Astrocyte of the cerebellum (primary cell): ENCODE measurements at regions not wholly inside any gene's neighbourhood (a gene's known extent, or its start where the extent isn't known, plus 50 kb on each side); places are given as distances from the start of the nearest gene placed in this dataset.

Experiments used
- DNase-seq: peaks from one replicate; pipeline ENCODE4 v3.0.0-alpha.2; 2011; ENCODE audit warnings: low read depth
- H3K4me3 ChIP-seq: 2 replicates; pipeline ENCODE4 v1.5.1; 2011; ENCODE audit warnings: mild to moderate bottlenecking, low read depth, low read length, moderate library complexity
- in situ Hi-C: cut with HindIII; loops from 2 replicates; pipeline ENCODE4 v1.10.0; 2017; ENCODE audit warnings: low sequenced_read_pairs
- TF ChIP-seq, protein P1 (sequence below): IDR thresholded peaks from 2 replicates; pipeline ENCODE4 v1.5.1; 2012; ENCODE audit warnings: low read length, low read depth, moderate library complexity, mild to moderate bottlenecking; ENCODE audit errors: missing control alignments

GRCh38 chr4:176864238-176864637 is 71.5 kb upstream of the VEGFC start:
- no peak for DNase-seq
- TF ChIP-seq, protein P1, sequence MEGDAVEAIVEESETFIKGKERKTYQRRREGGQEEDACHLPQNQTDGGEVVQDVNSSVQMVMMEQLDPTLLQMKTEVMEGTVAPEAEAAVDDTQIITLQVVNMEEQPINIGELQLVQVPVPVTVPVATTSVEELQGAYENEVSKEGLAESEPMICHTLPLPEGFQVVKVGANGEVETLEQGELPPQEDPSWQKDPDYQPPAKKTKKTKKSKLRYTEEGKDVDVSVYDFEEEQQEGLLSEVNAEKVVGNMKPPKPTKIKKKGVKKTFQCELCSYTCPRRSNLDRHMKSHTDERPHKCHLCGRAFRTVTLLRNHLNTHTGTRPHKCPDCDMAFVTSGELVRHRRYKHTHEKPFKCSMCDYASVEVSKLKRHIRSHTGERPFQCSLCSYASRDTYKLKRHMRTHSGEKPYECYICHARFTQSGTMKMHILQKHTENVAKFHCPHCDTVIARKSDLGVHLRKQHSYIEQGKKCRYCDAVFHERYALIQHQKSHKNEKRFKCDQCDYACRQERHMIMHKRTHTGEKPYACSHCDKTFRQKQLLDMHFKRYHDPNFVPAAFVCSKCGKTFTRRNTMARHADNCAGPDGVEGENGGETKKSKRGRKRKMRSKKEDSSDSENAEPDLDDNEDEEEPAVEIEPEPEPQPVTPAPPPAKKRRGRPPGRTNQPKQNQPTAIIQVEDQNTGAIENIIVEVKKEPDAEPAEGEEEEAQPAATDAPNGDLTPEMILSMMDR, result no peak
- H3K4me3 ChIP-seq, result no peak overlapping the region
- in situ Hi-C loops, result no loop called here

DNA sequence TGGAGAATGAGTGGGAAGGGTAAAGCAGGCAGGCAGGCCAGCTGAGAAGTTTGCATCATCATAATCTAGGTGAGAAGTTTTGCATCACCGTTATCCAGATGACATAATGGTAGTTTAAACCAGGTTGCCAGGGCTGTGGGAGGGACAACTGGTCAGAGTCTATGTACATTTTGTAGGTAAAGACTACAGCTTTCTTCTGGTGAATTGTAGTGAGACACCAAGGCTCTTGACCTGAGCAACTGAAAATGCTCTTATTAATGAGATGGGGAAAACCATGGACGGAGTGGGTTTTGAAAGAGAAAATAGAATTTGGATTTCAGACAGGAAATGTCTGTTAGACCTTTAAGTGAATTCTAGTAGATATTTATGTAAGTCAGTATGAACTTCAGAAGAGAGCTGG is 76.0 kb upstream of the VEGFC start:
- in situ Hi-C loops, result no loop called here
- no peak for DNase-seq
- TF ChIP-seq, protein P1, result no peak
- H3K4me3 ChIP-seq, result no peak overlapping the region

GRCh38 chr4:176872461-176872860 is 79.7 kb upstream of the VEGFC start:
- TF ChIP-seq, protein P1, result no peak
- no peak for DNase-seq
- in situ Hi-C loops, result no loop called here
- H3K4me3 ChIP-seq, result no peak overlapping the region

DNA sequence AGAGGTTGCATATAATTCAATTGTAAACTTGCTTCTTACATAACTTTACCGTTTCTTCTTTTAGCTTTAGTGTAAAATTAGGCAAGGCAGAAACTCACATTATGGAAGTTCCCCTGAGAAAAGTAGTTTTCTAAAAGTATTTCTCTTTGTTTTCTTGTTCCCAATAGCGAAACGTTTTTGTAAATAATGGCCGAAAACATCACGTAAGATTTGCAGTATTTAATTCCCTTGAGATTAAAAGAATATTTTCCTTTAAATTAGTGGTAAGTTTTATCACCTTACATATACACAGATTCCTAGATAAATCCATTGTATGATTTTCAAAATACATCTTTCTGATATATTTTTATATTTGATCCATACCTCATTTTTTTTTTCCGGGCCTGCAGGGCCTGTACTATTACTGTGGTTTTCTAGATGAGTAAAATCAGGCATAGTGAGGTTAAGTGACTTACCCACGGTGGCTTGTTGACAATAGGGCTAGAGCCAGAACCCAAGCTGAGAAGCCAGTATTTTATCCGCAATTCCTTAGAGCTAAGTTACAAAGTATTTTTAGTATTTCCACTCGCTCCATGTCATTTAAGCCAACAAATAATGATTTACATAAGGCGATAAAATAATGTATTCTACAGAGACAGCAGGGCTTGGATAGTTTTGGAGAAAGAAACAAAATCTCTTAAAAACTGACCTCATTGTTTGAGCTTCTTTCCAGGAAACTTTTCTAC is 82.2 kb upstream of the VEGFC start:
- DNase-seq, result no peak
- H3K4me3 ChIP-seq, result no peak overlapping the region
- TF ChIP-seq, protein P1, result no peak
- in situ Hi-C loops, result no loop called here

- in situ Hi-C loops, result no loop called here
- no peak for DNase-seq
- TF ChIP-seq, protein P1, result no peak
- no peak overlapping the region for H3K4me3 ChIP-seq
Observed at GRCh38 chr4:176875446-176875930, 82.8 kb upstream of the VEGFC start.

DNA sequence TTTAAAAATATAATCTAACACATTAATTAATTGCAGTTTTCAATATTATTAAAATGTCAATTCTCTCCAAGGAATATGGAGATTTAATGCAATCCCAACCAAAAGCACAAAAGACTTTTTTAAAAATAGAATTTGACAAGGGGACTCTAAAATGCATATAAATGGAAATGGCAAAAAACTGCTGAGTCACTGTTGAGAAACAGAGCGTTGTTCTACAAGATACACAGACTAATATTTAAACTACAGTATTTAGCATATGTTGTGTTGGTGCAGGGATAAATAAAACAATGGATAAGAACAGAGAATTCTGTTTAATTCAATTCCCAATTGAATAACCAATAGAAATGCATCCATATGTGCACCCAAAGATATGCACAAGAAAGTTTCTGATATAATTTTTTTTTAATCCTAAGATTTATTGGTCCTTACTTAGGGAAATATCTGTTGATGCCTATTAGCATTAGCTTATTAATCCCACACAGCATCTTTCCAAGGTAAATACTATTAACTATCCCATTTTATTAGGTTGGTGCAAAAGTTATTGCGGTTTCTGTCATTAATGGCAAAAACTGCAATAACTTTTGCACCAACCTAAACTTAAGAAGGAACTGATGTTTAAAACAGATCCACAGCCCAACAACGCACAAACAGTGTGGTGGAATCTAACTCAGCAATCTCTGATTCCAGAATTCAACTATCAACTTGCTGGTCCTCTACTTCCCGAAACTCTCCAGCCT is 86.8 kb upstream of the VEGFC start:
- TF ChIP-seq, protein P1, result no peak
- DNase-seq, result no peak
- H3K4me3 ChIP-seq, result no peak overlapping the region
- in situ Hi-C loops, result no loop called here
